ENCODE measurements at regions not wholly inside any gene's neighbourhood (a gene's known extent, or its start where the extent isn't known, plus 50 kb on each side); places are given as distances from the start of the nearest gene placed in this dataset.

DNA sequence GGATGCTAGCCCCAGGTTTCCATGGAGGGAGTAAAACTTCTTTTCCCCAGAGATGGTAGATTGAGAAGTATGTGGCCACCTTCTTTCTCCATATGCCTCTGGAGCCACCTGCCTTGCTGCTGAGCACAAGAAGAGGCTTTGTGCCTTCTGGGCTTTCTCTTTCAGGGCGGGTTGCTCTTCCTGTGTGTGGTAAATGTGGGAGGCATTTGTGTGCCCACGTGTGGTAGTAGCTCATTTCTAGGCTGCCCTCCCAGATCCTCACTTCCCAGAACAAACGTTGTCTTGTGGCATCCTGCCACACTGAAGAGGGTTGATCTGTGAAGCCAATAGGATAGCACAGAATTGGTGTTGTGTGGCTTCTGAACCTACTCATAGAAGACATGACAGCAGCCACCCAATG lies 342.0 kb upstream of the PODXL start:
- no peak for DNase-seq (ENCODE audit: low read depth, low spot score)

DNA sequence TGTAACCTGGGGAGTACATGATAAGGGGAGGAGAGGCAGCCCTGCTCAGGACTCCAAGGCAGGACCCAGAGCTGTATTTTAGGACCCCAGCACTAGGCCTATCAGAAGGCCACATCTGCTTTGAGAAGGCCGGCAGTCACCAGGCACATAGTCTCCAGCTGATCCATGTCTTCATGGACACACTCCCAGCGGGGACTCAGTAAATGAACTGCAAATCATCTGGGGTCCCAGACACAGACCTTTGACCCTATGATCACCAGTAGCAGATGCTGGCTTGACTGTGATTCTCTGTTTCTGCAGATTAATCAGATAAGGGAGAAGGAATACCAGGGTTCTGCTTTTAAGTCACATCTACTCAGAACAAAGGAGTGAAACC lies 341.4 kb upstream of the PODXL start:
- no peak for DNase-seq (ENCODE audit: low read depth, low spot score)

DNA sequence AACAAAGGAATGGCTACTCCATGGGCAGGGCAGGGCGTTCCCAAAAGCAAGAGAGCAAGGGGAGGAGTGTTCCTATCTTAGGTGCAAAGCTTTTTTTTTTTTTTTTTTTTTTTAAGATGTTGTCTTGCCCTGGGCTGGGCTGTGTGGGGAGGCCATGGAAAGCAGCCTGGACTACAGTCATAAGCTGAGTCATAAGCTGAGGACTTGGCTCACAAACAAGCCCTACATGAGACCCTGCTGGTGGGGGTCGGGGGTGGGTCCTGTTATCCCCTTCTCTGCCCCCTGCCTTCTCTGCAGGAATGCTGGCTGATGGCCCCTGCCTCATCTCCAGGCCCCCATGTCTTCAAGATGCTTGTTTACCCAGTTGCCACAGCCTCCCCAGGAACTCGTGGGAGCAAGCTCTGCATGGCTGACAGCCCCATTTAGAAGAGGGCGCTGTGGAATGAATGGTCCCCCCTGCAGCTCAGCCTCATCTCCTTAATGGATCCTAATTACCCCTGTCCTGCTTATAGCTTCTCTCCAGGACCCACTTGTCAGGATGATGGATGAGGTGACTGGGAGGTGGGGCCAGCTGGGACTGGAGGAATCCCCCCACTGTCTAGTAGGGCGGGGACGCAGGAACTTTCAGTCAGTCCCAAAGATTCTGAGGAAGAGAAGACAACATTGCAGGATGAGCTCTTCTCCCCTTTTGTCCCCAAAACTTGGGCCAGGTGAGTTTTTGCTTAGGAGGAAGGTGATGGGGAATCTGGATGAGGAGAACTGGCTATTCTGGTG lies 340.8 kb upstream of the PODXL start:
- peak; percentile 32 for DNase-seq (ENCODE audit: low read depth, low spot score)

DNA sequence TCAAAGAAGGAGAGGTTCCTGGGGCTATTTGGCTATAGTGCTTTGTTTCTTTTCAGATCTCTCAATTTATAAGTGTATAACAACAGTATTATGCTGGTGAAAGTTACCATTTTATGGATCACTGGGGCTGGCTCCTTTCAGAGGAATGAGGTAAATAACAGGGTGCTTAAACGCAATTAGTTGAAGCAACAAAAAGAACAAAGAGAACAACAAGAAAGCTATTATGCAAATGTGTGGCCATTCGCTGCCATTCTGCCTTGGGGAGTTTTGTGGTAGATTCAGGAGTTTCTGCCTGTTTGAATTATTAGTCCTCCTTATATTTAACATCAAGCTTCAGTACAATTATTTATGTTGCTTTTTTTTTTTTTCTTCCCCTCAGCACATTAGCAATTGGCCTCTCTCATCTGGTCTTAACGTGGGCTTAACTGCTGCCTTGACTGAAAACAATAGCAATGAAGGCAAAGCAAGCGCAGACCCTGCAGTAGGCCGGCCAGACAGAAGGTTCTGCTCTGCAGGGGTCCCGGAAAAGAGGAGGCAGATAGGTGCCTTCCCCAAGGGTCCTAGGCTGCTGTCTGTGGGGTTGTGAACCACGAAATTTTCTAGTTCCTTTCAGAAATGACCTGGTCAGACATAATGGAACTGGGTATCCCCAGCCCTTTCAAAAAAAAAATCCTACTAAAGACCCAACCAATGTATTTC lies 339.9 kb upstream of the PODXL start:
- no peak for DNase-seq (ENCODE audit: low read depth, low spot score)

DNA sequence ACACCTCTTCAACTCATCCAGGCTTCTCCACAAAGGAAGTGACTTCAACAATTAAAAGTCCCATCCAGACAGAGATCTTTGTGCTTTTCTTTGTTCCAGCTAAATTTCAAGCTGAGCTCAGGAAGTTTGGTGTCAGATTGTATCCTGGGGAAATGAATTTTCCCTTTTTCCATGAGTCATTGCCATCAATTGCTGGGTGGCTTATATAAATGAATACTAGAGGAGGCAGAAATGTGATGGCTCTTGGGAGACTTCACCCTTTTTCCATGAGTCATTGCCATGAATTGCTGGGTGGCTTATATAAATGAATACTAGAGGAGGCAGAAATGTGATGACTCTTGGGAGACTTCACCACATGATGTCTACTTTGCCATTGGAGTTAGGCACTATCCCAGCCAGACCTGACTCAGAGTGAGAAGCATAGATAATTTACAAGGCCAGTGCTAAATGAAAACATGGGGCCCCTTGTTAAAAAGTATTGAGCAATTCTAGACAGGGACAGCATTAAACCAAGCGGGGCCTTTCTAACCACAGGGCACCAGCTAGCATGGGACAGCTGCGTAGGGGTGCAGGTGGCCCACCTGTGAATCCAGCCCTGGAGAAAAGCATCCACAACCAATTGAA lies 339.2 kb upstream of the PODXL start:
- no peak for DNase-seq (ENCODE audit: low read depth, low spot score)

DNA sequence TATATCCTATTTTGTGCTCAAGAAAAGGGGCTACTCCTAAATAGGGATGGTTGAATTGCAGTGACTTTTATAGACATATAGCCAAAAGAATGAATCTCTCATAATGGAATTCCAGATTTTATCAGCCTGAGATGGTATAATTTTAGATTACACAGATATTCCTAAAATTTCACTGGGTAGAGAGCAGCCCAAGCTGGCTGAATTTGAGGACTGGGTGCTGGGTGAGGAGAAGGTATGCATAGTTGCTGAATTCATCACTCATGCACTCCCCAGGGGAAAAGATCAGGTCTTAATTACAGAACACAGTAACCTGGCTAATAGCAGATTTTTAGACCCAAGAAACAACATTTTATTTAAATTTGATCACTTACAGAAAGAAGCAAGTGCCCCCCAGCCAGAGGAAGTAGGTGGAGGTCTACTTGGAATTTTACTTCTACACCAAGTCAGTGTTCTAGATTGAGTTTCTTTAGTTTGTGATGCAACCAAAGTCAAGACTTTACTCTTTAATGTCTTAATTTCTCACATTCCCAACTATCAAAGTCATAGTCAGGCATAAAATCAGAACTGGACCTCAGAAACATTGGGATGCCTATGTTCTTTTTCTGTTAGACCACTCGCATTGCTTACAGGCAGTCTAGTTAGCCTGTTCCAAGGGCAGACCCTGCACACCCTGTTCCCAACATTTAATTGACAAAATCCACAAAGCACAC lies 337.4 kb upstream of the PODXL start:
- DNase-seq (ENCODE audit: low read depth, low spot score), result no peak

DNA sequence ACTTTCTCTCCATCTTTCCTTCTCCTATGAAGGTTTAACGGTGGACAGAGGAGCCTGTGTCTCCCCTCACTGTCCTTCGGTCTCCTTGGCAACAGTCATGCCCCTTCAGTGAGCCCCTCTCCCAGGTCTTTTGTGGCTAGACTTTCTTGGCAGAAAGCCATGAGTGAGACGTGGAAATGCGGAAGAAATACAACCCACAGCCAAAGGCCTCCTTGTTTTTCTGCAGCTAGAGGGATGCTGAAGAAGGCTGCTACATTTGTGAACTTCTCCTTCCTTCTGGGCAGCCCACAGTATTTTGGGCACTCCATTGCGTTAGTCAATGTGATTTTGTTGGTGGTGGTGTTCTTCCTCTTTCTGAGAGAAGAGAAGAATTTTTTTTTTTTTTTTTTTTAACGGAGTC lies 333.7 kb upstream of the PODXL start:
- no peak for DNase-seq (ENCODE audit: low read depth, low spot score)

DNA sequence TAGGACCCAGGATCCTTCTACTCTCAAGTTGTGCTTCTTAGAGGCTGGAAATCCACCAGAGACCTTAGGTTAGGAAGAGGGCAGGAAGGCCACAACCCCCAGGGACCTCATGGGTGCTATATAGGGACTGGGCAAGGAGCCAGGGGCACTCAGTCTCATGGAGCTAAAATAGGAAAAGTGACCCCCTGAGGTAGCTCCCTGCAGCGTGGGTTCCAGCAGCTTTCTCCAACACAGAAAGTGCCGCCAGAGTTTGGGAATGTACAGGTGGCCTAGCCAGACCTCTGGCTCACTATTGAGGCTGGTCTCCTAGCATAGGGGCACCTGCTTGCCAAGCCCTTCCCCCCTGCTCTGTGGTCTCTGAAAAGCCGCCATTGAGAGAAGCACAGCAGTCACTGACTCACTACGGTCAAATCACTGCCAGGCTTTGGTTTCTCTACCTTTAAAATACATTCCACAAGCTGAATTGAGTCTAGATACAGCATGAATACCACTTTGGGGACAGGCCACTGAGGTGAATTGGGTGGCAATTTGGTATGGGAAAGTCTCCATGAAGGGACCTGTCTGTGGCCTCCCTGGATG lies 333.2 kb upstream of the PODXL start:
- no peak for DNase-seq (ENCODE audit: low read depth, low spot score)

DNA sequence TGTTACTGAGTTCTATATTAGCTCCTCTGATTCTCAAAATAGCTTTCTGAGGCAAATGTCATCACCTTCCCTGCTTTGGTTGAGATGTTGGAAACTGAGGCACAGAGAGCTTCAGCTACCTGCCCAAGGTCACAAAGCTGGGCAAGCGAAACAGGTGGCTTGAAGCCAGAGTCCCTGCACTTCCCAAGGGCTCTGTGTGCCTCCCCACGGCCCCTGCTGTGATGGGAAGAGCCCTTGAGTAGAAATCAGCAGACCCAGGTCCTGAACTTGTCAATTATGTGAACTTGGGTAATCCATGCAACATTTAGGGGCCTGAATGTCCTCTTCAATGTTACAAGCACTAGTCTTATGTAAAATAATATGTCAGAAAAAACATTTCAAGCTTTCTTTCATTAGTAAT lies 327.3 kb upstream of the PODXL start:
- no peak for DNase-seq (ENCODE audit: low read depth, low spot score)

DNA sequence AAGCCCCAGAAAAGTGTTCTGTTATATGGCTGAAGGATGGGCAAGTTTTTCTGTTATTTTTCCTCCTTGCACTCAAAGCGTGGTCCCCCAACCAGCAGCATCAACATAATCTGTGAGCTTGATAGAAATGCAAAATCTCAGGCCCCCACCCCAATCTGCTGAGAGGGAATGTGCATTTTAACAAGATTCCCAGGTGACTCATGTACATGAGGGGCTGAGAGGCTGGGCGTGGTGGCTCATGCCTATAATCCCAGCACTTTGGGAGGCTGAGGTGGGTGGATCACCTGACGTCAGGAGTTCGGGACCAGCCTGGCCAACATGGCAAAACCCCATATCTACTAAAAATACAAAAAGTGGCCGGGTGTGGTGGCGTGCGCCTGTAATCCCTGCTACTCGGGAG lies 326.8 kb upstream of the PODXL start:
- DNase-seq (ENCODE audit: low read depth, low spot score), result no peak

DNA sequence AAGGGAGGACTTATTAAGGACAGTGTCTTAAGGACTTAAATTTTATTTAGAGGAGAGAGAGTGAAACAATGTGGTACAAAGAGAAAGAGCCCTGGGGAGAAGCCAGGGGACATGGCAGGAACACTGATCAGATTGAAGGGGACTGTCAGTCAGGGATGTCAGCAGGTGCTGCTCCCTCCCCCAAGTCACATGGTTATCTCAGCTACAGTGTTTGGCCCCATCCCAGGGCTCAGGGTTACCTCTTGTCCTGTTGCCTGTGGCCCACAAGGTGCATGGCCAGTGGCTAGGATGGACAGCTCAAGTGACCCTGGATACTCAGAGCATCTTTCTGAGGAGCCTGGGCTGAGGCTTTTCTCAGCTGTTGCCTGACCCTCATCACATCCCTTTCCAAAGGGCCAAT lies 325.9 kb upstream of the PODXL start:
- DNase-seq (ENCODE audit: low read depth, low spot score), result no peak

DNA sequence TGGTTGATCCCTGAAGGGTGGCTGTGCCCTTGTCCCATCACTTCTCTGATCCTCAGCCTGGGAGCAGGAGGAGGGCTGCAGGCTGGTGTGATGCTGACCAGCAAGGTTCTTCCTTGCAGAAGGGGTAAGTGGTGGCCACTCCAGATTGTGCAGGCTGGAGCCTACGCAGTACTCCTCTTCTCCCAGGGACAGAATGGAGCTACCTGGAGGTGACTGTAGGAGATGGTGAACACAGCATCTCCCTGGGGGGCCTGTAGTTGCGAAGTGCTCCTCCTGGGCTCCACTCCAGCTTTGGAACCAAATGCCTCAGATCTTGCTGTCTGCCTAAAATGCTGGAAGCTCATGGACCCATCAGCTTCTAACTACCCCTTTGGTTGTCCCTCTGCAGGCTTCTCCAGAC lies 323.6 kb upstream of the PODXL start:
- DNase-seq (ENCODE audit: low read depth, low spot score), result no peak

DNA sequence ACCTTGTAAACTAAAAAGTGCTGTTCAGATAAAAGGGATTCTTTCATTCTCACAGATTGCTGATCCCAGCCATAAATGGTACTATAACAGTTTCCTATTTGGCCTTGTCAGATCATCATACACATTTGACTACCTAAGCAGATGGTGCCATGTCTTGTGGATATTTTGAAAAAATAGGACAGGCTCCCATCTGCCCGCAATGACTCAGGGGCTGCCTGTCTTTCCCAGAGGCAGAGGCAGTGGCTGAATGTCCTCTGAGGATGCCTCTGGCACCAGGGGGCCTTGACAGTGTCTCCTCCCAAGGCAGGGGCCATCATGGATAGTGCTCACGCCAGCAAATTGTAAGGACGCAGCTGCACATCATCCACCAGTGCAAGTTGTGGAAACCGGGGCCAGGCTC lies 323.0 kb upstream of the PODXL start:
- no peak for DNase-seq (ENCODE audit: low read depth, low spot score)

DNA sequence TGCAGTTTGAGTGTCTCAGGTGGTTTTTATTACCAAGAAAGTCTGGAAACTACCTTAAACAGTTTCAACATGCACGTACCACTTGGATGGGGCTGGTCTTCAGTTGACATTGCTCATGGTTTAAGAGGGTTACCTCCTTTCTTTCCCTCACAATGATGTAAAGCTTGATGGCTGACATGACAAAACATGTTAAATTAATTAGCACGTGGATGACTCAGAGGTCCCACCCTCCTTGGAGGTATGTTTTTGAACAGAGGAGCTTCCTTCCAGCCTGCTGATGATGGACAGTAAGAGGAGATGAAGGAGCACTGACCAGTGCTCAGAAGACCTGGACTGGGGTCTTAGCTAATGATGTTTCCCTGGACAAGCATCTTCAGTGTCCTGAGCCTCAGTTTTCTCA lies 322.3 kb upstream of the PODXL start:
- no peak for DNase-seq (ENCODE audit: low read depth, low spot score)

DNA sequence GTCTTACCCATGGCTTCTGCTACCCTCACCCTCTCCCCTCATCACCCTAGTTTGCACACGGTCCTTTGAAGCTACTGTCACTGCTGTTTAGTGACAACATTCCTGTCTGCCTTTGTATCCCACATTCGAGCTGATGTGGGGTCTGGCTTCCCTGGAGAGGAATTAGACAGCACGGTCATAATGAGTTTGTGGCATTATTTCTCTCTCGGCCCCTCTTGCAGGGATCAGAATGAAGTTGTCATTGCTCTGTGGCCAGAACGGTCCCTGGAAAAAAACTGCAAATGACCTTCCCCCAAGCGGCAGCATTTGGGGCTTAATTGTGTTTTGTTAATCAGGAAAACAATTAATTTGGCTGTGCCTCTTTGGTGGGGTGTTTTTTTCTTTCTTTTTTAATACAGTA lies 317.2 kb upstream of the PODXL start:
- DNase-seq (ENCODE audit: low read depth, low spot score), result no peak

DNA sequence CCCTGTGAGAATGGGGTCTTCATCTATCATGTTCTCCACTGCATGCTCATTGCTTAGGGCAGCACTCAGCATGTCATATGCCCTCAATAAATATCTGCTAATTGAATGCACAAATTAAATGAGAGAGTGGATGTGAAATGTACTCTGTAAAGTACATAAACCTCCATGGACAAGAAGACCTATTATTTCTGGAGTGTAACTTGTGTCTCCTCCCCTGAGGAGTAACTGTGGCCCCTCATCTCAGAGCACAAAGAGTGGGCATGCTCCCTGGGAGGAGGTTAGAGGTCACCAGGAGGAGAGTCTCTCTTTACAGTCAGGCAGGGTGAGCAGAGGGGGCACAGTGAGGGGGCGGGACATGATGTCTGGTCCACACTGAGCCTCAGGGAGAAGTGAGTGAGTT lies 313.6 kb upstream of the PODXL start:
- no peak for DNase-seq (ENCODE audit: low read depth, low spot score)

DNA sequence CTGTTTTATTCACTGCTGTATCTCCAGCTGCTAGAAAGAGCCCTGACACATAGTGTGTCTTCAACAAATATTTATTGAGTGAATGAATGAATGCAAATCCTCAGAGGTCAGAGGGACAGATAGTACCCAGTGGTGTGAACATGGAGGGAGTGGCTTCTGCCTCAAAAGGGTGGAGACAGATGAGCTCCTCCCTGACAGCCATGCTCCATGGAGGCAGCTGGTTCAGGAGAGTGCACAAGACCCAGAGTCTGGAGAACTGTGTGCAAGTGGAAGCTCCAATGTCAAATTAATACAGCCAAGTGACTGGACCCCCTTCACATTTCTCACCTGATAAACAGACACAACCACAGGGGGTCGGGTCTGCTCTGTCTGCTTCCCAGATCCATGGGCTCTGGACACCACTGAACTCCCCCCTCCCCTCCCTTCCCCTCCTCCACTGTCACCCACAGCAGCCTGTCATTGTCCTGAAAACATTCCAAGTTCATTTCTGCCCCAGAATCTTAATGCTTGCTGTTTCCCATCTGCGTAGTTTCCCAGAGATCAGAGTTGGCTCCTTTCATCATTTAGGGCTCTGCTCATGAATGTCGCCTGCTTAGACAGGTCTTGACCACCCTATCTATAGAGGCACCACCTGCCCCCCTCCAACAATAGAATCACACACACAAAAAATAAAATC lies 312.9 kb upstream of the PODXL start:
- DNase-seq (ENCODE audit: low read depth, low spot score), result no peak

DNA sequence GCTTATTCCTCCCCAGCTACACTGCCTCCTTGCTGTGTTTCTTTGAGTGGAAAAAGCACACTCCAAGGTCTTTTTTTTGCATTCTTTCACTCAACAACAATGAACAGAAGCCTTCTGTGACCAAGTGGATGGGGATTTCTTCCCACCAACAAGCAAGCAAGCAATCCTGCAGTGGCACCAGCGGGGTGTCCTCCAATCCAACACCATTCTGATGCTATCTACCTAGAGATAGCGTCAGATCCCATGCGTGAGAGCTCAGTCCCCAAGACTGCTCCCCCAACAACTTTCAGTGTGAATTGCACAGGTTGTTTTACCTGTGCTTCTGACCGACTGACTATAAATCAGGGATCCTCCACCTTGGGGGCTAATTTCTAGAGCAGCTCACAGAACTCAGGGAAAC lies 311.0 kb upstream of the PODXL start:
- no peak for DNase-seq (ENCODE audit: low read depth, low spot score)

DNA sequence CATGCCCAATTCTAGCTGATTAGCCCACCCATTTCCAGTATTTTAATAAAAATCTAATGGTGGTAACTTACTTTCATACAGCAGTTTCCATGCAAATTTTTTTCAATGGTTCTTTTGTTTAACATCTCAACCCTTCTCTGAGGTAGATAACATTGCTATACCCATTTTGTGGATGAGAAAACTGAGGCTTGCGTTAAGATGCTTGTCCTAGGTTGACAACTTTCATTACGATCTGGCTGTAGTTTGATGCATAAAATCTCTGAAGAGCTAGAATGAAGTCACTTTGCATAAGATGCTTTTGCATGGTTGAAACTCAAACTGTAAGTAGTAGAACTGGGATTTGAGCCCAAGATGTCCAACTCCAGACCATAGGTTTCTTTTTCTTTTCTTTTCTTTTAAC lies 309.5 kb upstream of the PODXL start:
- DNase-seq (ENCODE audit: low read depth, low spot score), result no peak

DNA sequence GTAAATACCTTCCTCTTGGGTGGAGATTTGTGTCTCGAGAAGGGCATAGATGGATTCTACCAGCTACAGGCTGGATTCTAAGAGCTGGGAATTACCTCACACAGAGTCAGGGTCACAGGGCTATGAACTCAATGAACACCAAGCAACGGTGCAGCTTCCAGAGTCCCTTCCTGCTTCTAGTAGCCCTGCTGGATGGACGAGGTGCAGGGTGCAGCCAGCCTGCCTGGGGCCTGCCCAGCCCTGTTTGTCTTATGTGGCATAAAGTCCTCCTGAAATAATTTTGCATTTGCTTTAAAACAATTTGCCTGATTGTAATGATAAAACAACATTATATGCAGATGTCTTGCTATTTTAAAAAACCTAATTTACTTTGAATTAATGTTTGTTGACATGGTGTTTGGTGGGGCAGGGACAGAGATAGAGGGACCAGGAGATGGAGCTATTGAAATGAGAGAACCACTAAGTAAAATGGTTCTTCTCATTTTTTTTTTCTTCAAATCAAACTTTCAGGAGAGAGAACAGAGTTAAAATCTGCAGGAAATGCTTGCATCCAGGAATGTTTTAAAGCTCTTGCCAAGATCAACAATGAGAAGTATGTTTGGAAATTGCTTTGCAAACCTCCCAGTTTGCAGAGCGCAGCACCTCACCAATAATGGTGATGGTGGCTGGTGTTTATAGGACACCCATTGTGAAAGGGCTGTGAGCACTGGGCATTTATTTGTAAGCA lies 305.4 kb upstream of the PODXL start:
- no peak for DNase-seq (ENCODE audit: low read depth, low spot score)
